GM18858 (cell line): ENCODE measurements at regions not wholly inside any gene's neighbourhood (a gene's known extent, or its start where the extent isn't known, plus 50 kb on each side); places are given as distances from the start of the nearest gene placed in this dataset.

ENCODE experiments used
- ATAC-seq: cut with Tn5 transposase; IDR thresholded peaks from one replicate; pipeline ENCODE4 v1.9.1; 2021; ENCODE audit not compliant: unreplicated experiment

DNA sequence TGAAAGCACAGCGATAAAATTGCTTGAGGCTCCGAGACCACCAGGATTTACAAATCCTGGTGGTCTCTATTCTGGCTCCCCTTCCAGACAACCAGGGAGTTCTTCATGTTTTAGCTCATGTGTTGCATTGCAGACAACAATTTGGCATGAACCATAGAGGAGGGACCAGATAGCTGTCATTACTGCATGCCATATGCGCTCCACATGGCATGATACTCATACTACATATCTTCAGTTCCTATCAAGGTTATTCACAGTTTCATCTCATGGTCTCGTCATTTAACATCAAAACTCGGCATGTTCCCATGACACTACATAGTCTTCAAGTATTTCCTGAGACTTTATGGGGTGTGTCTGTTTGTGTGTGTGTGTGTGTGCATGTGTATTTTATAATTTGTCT is 220.3 kb downstream of the OR13H1 start:
- no peak for ATAC-seq

DNA sequence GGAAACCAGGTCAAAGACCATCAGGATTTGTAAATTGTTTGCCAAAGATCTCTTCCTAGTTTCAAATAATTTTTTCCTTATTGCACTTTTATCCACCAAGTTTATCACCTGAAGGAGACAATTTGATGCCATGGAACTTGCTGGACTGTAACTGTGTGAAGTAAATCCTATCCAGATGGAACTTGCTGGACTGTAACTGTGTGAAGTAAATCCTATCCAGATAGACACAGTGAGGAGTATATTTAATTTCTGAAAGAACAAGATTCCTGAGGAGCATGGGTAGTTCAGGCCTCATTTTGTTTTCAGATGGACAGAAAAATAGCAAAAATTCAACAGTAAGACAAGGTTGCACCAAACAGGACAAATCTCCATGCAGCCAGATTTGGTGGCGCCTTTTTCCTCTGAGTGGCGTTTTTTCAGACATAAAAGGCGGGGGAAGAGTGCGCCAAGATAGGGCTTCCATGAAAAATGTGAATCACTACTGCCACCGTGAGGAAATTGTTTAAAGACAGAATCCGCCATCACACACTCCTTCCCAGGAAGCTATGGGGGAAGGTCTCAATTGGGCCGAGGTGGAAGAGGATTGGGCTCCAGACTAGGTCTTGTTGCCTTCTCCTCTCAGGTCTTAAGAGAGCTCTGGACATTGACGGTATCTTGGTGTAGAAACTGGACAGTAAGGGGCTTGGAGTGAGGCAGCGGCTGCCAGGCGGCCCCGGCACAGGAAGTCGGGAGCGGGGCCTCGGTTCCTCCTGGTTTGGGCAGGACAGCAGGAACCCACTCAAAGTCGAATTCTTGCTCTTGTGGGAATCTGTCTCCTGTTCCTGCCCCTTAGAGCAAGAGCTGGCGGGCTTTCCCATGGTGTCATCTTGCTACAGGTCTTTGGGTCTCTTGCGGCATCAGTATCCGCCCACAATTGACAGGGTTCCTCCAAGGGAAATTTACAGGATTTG is 234.7 kb downstream of the OR13H1 start:
- peak; percentile 39 for ATAC-seq

DNA sequence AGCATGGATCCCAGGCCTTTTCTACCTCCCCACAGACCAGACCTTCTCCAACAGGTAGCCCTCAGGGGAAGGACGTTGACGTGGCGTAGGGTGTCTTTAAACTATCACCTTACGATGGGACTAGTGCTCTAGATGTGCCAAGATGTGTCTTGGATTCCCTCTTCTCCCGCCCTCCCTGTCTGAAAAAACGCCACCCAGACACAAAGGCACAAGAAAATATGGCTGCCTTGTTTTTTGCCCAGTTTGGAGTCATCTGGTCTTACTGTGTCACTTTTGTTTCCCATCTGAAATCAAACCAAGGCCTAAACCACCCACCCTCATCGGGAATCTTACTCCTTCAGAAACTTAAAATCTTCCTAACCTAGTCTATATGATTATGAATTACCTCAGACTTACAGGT is 235.4 kb downstream of the OR13H1 start:
- no peak for ATAC-seq

DNA sequence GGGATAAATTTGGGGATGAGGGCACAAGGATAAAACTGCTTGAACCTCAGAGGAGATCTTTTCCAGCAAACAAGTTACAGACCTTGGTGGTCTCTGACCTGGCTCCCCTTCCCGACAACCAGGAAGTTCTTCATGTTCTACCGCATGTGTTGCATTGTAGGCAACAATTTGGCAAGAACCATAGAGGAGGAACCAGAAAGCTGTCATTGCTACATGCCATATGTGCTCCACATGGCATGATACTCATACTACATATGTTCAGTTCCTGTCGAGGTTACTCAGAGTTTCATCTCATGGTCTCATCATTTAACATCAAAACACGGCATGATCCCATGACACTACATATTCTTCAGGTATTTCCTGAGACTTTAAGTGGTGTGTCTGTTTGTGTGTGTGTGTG is 235.9 kb downstream of the OR13H1 start:
- ATAC-seq, result no peak

DNA sequence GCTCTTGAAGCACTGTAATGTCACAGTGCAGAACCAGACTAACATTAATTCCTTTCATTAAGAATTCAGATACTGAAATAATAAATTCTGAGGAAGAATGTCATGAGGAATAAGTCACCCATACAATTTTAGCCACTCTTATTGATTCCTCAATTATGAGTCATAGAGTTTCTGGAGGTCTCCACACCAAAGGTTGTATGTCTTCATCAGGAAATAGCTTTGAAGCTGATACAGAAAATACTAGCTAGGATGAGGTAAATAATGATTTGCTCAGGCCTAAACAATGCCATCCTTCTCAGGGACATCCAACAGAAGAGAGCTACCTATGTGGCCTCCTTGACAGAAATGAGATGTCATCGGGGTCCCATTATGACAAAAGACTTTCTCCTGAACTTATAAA is 238.8 kb downstream of the OR13H1 start:
- no peak for ATAC-seq

DNA sequence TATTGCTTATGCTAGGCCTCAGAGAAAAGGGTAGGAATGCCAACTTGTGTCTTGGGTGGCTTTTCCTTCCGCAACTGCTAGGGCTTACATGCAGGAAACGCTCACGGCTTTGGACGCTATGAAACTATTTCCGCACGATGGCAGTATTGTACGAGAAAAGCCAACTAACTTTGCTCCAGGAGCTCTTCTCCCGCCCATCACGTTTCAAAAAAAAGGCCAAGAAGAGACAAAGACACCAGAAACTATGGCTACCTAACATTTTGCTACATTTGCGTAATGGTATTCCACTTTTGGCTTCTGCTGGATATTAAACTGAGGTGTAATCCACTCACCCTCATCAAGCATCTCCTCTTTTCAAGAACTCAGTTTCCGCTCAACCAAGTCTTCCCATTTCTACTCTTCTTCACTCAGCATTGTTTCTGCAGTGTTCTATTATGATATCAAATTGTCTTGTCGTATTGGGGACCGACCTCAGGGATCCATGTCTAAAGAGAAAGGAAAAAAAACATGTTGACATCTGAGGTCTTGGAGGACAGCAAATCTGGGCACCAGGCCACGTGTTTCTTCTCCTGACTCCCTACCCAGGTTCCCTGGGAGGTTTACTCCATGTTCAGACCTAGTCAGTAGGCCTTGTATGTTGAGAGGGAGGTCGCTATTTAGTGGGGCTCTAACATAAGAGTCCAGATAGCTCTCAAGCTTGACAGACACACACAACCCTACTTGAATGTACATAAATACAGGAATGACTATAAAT is 239.4 kb upstream of the STK26 start:
- peak; percentile 53 for ATAC-seq

DNA sequence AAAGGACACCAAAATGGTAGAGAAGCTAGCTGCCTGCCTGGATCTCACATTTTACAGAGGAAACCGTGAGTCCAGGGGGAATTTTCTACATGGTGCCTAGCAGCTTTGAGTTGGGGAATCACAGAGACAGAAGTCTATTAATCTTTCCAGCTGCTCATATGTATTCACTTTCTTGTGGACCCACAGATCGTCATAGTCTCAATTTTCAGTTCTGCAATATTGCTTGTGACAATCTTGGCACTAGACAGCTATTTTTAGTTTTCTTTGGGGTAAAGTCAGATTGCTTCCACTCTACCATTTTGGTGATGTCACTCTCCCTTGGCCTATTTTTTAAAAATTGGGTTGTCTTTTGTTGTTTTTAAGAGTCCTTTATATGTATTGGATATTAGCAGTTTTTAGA is 233.4 kb upstream of the STK26 start:
- ATAC-seq, result peak; percentile 41

DNA sequence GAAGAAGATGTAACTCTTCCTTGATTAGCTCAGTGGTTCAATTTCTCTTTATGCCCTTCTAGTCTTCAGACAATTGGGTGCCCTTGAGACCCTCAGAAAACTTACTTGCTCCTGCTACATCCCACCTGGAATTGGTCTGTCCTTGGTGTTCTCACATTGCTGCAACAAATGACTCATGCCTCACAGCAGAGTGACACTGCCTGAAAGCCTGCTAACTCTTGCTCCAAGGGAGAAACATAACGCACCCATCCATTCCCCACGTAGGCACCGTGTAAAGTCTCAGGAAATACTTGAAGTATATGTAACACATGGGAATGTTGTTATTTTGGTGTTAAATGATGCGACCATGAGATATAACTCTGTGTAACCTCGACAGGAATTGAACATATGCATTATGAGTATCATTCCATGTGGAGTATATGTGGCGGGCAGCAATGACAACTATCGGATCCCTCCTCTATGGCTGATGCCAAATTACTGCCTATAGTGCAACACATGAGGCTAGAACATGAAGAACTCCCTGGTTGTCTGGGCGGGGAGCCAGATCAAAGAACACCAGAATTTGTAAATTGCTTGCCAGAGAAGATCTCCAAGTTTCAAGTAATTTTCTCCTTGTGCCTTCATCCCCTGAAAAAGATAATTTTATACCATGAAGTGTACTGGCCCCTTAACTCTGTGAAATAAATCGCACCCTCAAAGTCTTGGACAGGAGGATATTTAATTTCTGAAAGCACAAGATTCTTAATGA is 231.3 kb upstream of the STK26 start:
- ATAC-seq, result no peak

DNA sequence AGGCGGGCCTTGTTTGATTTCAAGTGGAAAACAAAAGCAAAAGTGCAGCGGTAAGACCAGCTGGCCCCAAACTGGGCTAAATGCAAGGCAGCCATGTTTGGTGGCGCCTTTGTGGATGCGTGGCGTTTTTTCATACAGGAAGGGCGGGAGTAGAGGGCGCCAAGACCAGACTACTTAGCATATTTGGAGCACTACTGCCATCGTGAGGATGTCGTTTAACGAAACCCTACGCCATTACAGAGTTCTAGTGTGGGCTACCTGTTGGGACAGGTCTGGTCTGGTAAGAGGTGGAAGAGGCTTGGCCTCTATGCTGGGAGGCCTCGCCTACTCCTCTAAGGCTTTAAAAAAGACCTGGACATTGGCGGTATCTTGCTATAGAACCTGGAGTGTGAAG is 230.7 kb upstream of the STK26 start:
- peak; percentile 40 for ATAC-seq

DNA sequence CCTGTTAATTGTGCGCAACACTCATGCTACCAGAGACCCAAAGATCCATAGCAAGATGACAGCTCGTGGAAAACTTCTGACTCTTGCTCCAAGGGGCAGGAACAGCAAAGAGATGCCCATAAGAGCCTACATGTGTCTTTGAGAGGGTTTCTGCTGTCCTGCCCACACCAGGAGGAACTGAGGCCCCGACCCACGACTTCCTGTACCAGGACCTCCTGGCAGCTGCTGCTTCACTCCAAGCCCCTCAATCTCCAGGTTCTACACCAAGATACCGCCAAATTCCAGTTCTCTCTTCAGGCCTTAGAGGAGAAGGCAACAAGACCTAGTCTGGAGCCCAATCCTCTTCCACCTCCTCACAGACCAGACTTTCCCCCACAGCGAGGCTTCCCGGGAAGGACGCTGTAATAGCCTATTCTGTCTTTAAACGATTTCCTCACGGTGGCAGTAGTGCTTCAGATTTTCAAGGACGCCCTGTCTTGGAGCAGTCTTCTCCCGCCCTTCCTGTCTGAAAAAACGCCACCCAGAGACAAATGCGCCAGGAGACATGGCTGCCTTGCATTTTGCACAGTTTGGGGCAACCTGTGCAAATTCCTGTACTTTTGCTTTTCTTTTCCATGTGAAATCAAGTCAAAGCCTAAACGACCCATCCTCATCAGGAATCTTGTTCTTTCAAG is 230.2 kb upstream of the STK26 start:
- ATAC-seq, result peak; percentile 36

DNA sequence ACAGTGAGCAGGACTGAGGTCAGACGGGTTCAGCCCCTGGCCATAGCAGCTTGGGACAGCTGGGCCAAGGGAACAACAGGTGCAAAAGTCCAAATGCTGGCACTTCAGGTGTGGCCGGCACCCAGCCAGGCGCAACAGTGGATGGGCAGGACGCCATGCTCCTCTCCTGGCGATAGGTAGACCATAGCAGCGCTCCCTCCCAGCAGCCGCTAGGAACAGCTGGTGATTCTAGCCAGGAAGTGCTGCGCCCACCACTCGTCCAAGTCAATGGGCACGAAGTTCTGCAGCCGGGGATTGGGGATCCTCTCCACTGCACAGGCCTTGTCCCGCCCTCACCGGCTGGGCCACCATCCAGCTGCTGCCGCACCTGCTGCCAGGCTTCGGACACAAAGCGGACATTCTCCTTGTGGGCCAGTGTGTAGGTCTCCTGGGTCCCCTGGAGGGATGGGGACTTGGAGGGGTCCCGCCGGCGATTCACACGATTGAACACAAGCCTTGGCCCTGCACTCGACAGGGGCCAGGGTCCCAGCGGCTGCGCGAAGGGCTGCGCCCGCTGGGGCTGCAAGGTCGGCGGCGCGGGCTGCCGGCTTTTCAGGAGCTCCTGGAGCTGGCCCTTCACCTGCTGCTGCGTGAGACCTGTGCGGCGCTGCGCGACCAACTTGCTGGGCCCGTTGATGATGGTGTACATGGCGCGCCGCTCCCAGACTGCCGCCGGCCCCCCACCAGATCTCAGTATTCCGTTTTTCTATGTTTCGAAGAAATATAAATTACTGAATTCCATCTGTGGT is 227.5 kb upstream of the STK26 start:
- ATAC-seq, result no peak

DNA sequence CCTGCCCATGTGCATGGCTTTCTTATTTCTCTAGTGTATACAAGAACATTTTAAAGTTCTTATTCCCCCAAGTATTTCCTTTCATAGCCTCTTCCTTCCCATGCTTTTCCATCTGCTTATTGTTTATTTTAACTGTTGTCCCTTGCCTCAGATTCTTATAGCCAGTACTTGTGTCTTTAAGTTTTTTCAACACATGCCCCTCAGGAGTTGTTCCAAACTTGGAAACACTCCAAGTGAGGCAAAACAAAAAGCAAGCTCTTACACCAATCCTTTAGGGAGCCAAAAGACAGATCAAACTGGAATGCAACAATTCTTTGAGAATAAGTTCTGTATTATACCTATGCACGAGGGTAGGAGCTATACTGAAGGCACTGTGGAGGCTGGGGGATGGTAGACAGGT is 222.0 kb upstream of the STK26 start:
- no peak for ATAC-seq

DNA sequence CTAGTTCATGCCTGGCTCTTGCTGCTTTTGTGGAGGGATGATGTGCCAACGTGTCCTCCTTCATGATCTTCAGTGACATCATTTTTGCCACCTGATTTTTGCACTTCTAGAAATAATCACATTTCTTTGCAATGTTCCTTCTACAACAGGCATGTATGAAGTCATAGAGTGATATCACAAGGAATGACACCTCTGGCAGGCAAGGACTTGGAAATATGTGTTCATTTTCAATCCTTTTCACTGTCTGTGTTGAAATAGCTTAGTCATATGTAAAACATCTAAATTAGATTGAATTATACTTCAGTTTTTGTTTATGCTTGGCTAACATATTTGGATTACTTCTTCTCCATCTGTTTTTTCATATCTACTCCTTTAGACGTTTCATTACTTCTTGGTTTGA is 221.2 kb upstream of the STK26 start:
- ATAC-seq, result no peak

DNA sequence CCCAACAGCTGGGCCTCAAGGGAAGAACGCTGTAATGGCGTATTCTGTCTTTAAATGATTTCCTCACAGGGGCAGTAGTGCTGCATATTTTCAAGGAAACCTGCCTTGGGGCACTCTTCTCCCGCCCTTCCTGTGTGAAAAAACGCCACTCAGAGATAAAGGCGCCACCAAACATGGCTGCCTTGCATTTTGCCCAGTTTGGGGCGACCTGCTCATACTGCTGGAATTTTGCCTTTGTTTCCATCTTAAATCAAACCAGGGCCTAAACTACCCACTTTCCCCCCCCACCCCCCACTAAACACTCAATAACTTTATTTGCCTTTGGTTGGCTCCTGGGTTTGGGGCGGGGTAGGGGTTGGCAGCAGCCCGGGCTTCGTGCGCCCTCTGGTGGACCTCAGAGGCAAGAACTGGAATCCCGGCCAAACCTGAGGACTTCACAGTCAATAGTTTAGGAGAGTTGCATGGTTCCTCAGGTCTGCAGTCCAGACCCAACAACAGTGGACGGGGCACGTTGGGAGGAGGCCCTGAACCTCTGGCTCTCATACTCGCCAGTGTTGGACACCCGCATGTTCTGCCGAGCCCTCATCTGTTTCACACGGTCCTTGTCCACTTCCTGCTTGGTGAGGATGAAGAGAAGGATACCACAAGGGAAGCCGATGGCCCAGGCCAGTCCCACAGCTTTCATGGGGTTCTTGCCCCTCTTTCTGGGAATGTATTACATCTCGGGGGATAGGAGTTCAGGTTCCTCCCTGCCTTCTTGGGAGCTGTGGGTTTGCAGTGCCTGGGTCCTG is 220.1 kb upstream of the STK26 start:
- peak; percentile 73 for ATAC-seq

DNA sequence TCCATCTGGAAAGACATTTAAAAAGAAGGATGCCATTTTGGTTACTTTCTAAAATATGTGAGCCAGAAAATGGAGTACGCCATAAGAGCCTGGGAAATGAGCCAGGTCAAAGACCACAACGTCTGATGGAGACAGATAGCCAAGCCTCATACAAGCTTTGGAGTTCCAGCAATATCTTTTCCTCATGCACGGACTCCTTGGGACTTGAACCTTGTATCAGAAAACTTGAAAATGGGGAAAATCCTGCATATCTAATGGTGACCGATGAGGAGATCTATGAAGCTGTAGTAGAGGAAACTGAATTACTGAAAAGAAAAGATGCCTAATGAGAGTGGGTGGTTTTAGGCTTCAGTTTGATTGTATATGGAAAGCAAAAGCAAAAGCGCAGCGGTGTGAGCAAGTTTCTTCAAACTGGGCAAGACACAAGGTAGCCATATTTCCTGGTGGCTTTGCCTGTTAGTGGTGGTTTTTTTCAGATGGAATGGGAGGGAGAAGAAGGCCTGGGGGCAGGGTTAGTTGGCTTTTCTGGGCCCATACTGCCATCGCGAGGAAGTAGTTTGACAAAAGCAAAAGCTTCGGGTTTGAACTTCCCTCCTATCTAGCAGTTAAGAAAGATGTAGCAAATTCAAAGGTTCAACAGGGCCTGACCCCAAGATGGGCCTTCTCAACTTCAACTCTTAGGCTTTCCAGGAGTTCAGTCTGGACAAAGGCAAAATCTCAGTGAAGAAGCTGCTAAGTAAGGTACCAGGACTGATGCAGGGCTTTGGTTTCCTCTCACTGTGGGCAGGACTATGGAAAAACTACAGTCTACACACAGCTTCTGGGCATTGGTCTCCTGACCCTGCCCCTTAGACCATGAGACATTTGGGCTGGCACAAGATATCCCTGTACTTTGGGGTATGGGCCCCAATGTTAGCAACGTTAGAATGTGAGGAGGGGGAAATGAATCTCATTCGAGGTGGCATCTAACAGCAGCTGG is 210.0 kb upstream of the STK26 start:
- peak; percentile 87 for ATAC-seq

DNA sequence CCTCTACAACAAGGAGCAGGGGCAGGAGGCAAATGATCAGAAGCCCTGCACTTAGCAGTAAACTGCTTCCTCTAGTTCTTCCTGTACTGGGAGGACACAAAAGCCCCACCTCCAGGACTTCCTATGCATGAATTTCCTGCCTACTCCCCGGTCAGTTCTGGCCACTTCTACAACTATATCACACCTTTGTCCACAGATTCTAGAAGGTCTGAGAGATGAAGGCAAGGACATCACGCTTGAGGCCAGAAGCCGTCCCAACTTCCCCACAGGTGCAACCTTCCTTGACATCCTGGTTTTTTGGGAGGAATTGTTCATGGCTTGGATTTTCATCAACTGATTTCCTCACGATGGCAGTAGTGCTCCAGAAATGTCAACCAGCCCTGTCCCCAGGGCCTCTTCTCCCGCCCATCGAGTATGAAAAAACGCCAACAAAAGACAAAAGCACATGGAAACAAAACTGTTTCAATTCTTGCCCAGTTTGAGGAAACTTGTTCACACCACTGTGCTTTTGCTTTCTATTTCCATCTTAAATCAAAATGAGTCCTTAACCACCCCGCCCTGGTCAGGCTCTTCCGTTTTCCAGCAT is 206.5 kb upstream of the STK26 start:
- peak; percentile 48 for ATAC-seq

DNA sequence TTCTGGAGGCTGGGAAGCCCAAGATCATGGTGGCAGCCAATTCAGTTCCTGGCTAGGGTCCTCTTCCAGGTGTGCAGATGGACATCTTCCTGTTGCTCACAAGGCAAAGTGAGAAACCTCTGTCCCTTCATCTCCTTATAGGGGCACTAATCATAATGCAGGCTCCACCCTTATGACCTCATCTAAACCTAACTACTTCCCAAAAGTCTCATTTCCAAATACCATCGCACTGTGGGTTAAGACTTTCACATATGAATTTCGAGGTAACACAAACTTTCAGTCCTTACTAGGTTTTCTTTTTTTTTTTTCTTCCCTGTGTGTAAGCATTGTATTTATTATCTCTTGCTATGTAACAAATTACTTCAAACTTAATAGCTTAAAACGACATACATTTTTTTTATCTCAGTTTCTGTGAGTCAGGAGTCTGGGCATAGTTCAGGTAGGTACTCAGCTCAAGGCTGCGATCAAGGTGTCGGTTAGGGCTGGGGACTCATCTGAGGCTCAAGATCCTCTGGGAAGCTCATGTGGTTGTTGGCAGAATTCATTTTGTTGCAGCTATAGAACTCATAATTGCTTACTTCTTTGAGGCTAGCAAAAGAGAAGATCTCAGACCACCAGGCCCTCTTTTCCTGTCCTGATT is 204.7 kb upstream of the STK26 start:
- no peak for ATAC-seq
